SK-N-SH (cell line): ENCODE measurements at regions not wholly inside any gene's neighbourhood (a gene's known extent, or its start where the extent isn't known, plus 50 kb on each side); places are given as distances from the start of the nearest gene placed in this dataset.

Experiments
- CTCF ChIA-PET: fragments of 300-600, 350-600 bp; formaldehyde crosslinking; extraction: SDS; loops from one replicate; lab custom pipeline; 2021; lab: Yijun Ruan, JAX
- POLR2A ChIA-PET: fragments of 350-600 bp; sonication (Branson Sonifier 250); formaldehyde crosslinking; extraction: SDS; loops from one replicate; lab custom pipeline; 2020; ENCODE audit warnings: antibody characterized with exemption, inconsistent platforms; lab: Yijun Ruan, JAX
- DNase-seq: peaks from one replicate; pipeline ENCODE4 v3.0.0; 2012
- H2AFZ ChIP-seq: fragments of 200-600 bp; sonication (generic); 2 replicates; pipeline ENCODE4 v1.8.1; 2016; ENCODE audit warnings: antibody characterized with exemption, mild to moderate bottlenecking, low read depth
- H3F3A ChIP-seq: fragments of 200-600 bp; sonication (generic); replicated peaks from 2 replicates; pipeline ENCODE3; 2016; ENCODE audit warnings: antibody characterized with exemption, mild to moderate bottlenecking; ENCODE audit not compliant: insufficient read depth
- H3K27ac ChIP-seq, 2 experiments: fragments of 200-500 bp in 1 of 2; fragments of 200-600 bp in 1 of 2; sonication (Bioruptor generic) in 1 of 2; sonication (generic), shearing (Covaris generic) in 1 of 2; 2 replicates each; pipeline versions ENCODE4 v1.5.1 to v1.6.1; 2014 to 2016; ENCODE audit warnings: low read depth in 2 of 2, inconsistent platforms in 1 of 2, low read length in 1 of 2, mild to moderate bottlenecking in 1 of 2, mixed read lengths in 1 of 2
- H3K27me3 ChIP-seq: fragments of 200-600 bp; sonication (generic), shearing (Covaris generic); 2 replicates; pipeline ENCODE4 v1.6.1; 2016; ENCODE audit warnings: mixed run types; ENCODE audit not compliant: insufficient read depth
- H3K36me3 ChIP-seq, 2 experiments: fragments of 200-500 bp in 1 of 2; fragments of 200-600 bp in 1 of 2; sonication (Bioruptor generic) in 1 of 2; sonication (generic) in 1 of 2; replicated peaks in 1 of 2; 2 replicates each; pipeline versions ENCODE3 to v1.5.1; 2014 to 2016; ENCODE audit warnings: low read length in 1 of 2, mild to moderate bottlenecking in 1 of 2; ENCODE audit not compliant: insufficient read depth in 2 of 2, control insufficient read depth in 1 of 2
- H3K4me1 ChIP-seq, 2 experiments: fragments of 200-500 bp in 1 of 2; fragments of 200-600 bp in 1 of 2; sonication (Bioruptor generic) in 1 of 2; sonication (generic), shearing (Covaris generic) in 1 of 2; 2 replicates each; pipeline versions ENCODE4 v1.5.1 to v1.6.1; 2014 to 2016; ENCODE audit warnings: low read depth in 1 of 2, low read length in 1 of 2, mixed run types in 1 of 2; ENCODE audit not compliant: insufficient read depth in 2 of 2, control insufficient read depth in 1 of 2
- H3K4me2 ChIP-seq: fragments of 200-600 bp; sonication (generic), shearing (Covaris generic); 2 replicates; pipeline ENCODE4 v1.6.1; 2017; ENCODE audit warnings: mixed run types
- H3K4me3 ChIP-seq, 2 experiments: fragments of 200-500 bp in 1 of 2; fragments of 200-600 bp in 1 of 2; sonication (Bioruptor generic) in 1 of 2; sonication (generic), shearing (Covaris generic) in 1 of 2; 2 replicates each; pipeline versions ENCODE4 v1.5.1 to v1.8.1; 2014 to 2016; ENCODE audit warnings: low read depth in 2 of 2, inconsistent platforms in 1 of 2, low read length in 1 of 2, mild to moderate bottlenecking in 1 of 2, mixed read lengths in 1 of 2, moderate library complexity in 1 of 2
- H3K79me2 ChIP-seq: fragments of 200-600 bp; sonication (generic); 2 replicates; pipeline ENCODE4 v1.8.1; 2017; ENCODE audit warnings: mild to moderate bottlenecking; ENCODE audit not compliant: insufficient read depth
- H3K9ac ChIP-seq: fragments of 200-600 bp; sonication (generic); 2 replicates; pipeline ENCODE4 v1.6.1; 2017; ENCODE audit warnings: mixed run types
- H3K9me2 ChIP-seq: fragments of 200-600 bp; sonication (generic); 2 replicates; pipeline ENCODE4 v1.6.1; 2017; ENCODE audit warnings: mixed run types
- H3K9me3 ChIP-seq: fragments of 200-600 bp; sonication (generic); 2 replicates; pipeline ENCODE4 v1.6.1; 2017; ENCODE audit warnings: mixed run types, mild to moderate bottlenecking, moderate library complexity
- H4K20me1 ChIP-seq: fragments of 200-600 bp; sonication (generic); 2 replicates; pipeline ENCODE4 v1.6.1; 2017; ENCODE audit warnings: mild to moderate bottlenecking, mixed run types; ENCODE audit not compliant: insufficient read depth
- ELF1 ChIP-seq: IDR thresholded peaks from 2 replicates; pipeline ENCODE4 v1.4.0; 2012
- EP300 ChIP-seq, 2 experiments: IDR thresholded peaks; 2 replicates each; pipeline versions ENCODE4 v1.4.0 to v1.6.1; 2012; ENCODE audit warnings: borderline replicate concordance in 1 of 2, low read depth in 1 of 2, low read length in 1 of 2
- FOSL2 ChIP-seq: IDR thresholded peaks from 2 replicates; pipeline ENCODE4 v1.4.0; 2012; ENCODE audit warnings: low read depth, mild to moderate bottlenecking, moderate library complexity, borderline replicate concordance
- FOXJ3 ChIP-seq: sonication (generic); formaldehyde crosslinking; IDR thresholded peaks from 2 replicates; pipeline ENCODE4 v1.5.1; 2020; ENCODE audit warnings: mild to moderate bottlenecking, missing genetic modification reagents
- FOXM1 ChIP-seq: IDR thresholded peaks from 2 replicates; pipeline ENCODE4 v1.4.0; 2012; ENCODE audit warnings: low read depth, mild to moderate bottlenecking
- GATA2 ChIP-seq: sonication (generic); formaldehyde crosslinking; IDR thresholded peaks from 2 replicates; pipeline ENCODE4 v1.5.0; 2020; ENCODE audit warnings: mild to moderate bottlenecking, missing genetic modification reagents
- MEF2A ChIP-seq: IDR thresholded peaks from 2 replicates; pipeline ENCODE4 v1.4.0; 2012; ENCODE audit warnings: low read depth, borderline replicate concordance
- MXI1 ChIP-seq: IDR thresholded peaks from 2 replicates; pipeline ENCODE4 v1.6.1; 2012; ENCODE audit warnings: mild to moderate bottlenecking, low read depth, low read length, improper control_type of control experiment
- NFIC ChIP-seq: IDR thresholded peaks from 2 replicates; pipeline ENCODE4 v1.4.0; 2012; ENCODE audit warnings: borderline replicate concordance
- POLR2AphosphoS5 ChIP-seq: IDR thresholded peaks from 2 replicates; pipeline ENCODE4 v1.6.1; 2012; ENCODE audit warnings: low read depth, low read length
- RAD21 ChIP-seq: IDR thresholded peaks from 2 replicates; pipeline ENCODE4 v1.6.1; 2012; ENCODE audit warnings: mild to moderate bottlenecking, low read length
- RCOR1 ChIP-seq: fragments of 150-350 bp; IDR thresholded peaks from 2 replicates; pipeline ENCODE4 v1.6.1; 2017; ENCODE audit warnings: antibody characterized with exemption, low read length
- RFX5 ChIP-seq: IDR thresholded peaks from 2 replicates; pipeline ENCODE4 v1.6.1; 2012; ENCODE audit warnings: mild to moderate bottlenecking, improper control_type of control experiment, low read length
- SMC3 ChIP-seq: IDR thresholded peaks from 2 replicates; pipeline ENCODE4 v1.6.1; 2012; ENCODE audit warnings: low read depth, low read length, improper control_type of control experiment
- TAF1 ChIP-seq: IDR thresholded peaks from 2 replicates; pipeline ENCODE4 v1.6.1; 2012; ENCODE audit warnings: low read depth, mild to moderate bottlenecking, low read length, moderate library complexity, borderline replicate concordance
- WGBS: methylation state at CpG from one replicate; pipeline ENCODE4 v1.1.6; 2017; ENCODE audit warnings: low lambda C conversion rate; 5-methylcytosine and 5-hydroxymethylcytosine counted together
- TF ChIP-seq, protein P1 (sequence below): fragments of 150-350 bp; IDR thresholded peaks from 2 replicates; pipeline ENCODE4 v1.6.1; 2016; ENCODE audit warnings: mild to moderate bottlenecking, low read depth, low read length
- TF ChIP-seq, protein P2 (sequence below): IDR thresholded peaks from 2 replicates; pipeline ENCODE4 v1.4.0; 2012; ENCODE audit warnings: low read depth, borderline replicate concordance
- TF ChIP-seq, protein P3 (sequence below): IDR thresholded peaks from 2 replicates; pipeline ENCODE4 v1.4.0; 2012; ENCODE audit warnings: low read depth, borderline replicate concordance

DNA sequence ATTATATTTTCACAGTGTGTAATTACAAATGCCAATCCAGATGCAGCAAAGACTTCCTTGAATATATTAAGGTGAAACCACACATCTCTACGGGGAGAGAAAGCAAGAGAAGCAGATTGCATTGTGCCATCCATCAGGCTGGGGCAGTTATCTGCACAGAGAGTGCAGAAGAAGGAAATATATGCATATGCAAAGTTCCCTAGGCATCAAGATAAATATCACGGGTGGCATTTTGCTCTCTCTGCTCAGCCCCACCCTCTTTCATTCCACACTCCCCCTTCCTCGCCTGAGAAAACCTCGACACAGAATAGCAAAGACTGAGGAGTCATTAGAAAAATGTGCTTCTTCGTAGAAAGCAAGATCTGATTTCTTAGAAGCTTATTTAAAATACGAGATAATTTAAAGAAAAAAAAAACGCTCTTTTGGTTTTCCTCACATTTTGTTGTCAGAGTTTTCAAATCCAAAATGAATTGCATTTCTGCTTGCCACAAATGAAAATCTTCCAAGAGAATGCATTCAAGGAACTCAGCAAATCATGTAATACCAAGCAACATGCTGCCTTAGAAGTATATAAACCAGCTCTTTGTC lies 283.2 kb upstream of the LMCD1 start:
- H3K27ac ChIP-seq, result no peak overlapping the region
- ChIA-PET CTCF (interaction anchor here (1.0 to 1.4 kb wide), 3 partner anchors 10 to 22 kb away, joined by 3 to 5 read pairs (median 3); no protein-coding TSS in a partner anchor), POLR2A (no interaction called here)
- no peak overlapping the region for H3K4me3 ChIP-seq
- no peaks in the 10 kb centered on the region for H3K9me3 ChIP-seq
- no peak overlapping the region for H2AFZ ChIP-seq
- no peak overlapping the region for H3K9ac ChIP-seq
- H3F3A ChIP-seq, result no peaks in the 10 kb centered on the region
- no peak overlapping the region for H3K4me2 ChIP-seq
- H3K9me2 ChIP-seq, result no peaks in the 10 kb centered on the region
- no peaks in the 10 kb centered on the region for H3K36me3 ChIP-seq
- no peak for DNase-seq
- H3K79me2 ChIP-seq, result no peaks in the 10 kb centered on the region
- H3K27me3 ChIP-seq, result no peaks in the 10 kb centered on the region
- H4K20me1 ChIP-seq, result no peaks in the 10 kb centered on the region
- peaks cover 0 to 2% of the 10 kb centered on the region in 2 experiments; a peak in 1 of 4 replicates for H3K4me1 ChIP-seq
- TF ChIP-seq FOXJ3 (CRISPR knock-in tag) (no peak), NFIC (no peak), RCOR1 (no peak), EP300 (IDR thresholded peaks at IDR 0.05; ENCODE audit: borderline replicate concordance in 1 of 2, low read depth in 1 of 2, low read length in 1 of 2) (no peak), TAF1 (no peak), MXI1 (no peak), FOXM1 (no peak), SMC3 (no peak), RFX5 (no peak), POLR2AphosphoS5 (no peak), GATA2 (CRISPR knock-in tag) (no peak), MEF2A (no peak), ELF1 (no peak), RAD21 (no peak), FOSL2 (no peak)
- TF ChIP-seq, protein P1, sequence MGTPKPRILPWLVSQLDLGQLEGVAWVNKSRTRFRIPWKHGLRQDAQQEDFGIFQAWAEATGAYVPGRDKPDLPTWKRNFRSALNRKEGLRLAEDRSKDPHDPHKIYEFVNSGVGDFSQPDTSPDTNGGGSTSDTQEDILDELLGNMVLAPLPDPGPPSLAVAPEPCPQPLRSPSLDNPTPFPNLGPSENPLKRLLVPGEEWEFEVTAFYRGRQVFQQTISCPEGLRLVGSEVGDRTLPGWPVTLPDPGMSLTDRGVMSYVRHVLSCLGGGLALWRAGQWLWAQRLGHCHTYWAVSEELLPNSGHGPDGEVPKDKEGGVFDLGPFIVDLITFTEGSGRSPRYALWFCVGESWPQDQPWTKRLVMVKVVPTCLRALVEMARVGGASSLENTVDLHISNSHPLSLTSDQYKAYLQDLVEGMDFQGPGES, result no peak
- TF ChIP-seq, protein P2, sequence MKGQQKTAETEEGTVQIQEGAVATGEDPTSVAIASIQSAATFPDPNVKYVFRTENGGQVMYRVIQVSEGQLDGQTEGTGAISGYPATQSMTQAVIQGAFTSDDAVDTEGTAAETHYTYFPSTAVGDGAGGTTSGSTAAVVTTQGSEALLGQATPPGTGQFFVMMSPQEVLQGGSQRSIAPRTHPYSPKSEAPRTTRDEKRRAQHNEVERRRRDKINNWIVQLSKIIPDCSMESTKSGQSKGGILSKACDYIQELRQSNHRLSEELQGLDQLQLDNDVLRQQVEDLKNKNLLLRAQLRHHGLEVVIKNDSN, result no peak
- TF ChIP-seq, protein P3, sequence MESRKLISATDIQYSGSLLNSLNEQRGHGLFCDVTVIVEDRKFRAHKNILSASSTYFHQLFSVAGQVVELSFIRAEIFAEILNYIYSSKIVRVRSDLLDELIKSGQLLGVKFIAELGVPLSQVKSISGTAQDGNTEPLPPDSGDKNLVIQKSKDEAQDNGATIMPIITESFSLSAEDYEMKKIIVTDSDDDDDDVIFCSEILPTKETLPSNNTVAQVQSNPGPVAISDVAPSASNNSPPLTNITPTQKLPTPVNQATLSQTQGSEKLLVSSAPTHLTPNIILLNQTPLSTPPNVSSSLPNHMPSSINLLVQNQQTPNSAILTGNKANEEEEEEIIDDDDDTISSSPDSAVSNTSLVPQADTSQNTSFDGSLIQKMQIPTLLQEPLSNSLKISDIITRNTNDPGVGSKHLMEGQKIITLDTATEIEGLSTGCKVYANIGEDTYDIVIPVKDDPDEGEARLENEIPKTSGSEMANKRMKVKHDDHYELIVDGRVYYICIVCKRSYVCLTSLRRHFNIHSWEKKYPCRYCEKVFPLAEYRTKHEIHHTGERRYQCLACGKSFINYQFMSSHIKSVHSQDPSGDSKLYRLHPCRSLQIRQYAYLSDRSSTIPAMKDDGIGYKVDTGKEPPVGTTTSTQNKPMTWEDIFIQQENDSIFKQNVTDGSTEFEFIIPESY, result no peak
- WGBS, result 31% methylated on average over 7 of the region's 7 CpGs
